Hepatocyte (in vitro differentiated cells): ENCODE measurements at regions not wholly inside any gene's neighbourhood (a gene's known extent, or its start where the extent isn't known, plus 50 kb on each side); places are given as distances from the start of the nearest gene placed in this dataset.

ENCODE experiments used
- CTCF ChIP-seq: fragments of 200-600 bp; sonication (generic); IDR thresholded peaks from 2 replicates; pipeline ENCODE4 v1.5.1; 2016; ENCODE audit warnings: antibody characterized with exemption, mild to moderate bottlenecking; ENCODE audit not compliant: poor library complexity
- EZH2 ChIP-seq: fragments of 200-600 bp; sonication (generic); IDR thresholded peaks from 2 replicates; pipeline ENCODE4 v1.6.1; 2016; ENCODE audit warnings: antibody characterized with exemption, mild to moderate bottlenecking, borderline replicate concordance
- EZH2phosphoT487 ChIP-seq: fragments of 200-600 bp; sonication (generic); IDR thresholded peaks from one replicate; pipeline ENCODE4 v1.6.1; 2018; ENCODE audit warnings: antibody characterized with exemption, mild to moderate bottlenecking, low read depth, moderate library complexity; ENCODE audit not compliant: unreplicated experiment, severe bottlenecking

GRCh38 chr17:13757871-13758270, 156.1 kb upstream of the HS3ST3A1 start:
- no peak for TF ChIP-seq CTCF
- TF ChIP-seq EZH2phosphoT487 = no peak
- no peak for TF ChIP-seq EZH2
